Astrocyte (in vitro differentiated cells and primary cell): ENCODE measurements at regions not wholly inside any gene's neighbourhood (a gene's known extent, or its start where the extent isn't known, plus 50 kb on each side); places are given as distances from the start of the nearest gene placed in this dataset.

ENCODE experiments used
- DNase-seq: peaks from one replicate; pipeline ENCODE4 v3.0.0-alpha.2; 2010; ENCODE audit warnings: low read depth
- FAIRE-seq: peaks from 2 replicates; lab custom pipeline; 2011; peaks lifted over from hg19 to GRCh38; lab: Jason Lieb, UNC
- H2AFZ ChIP-seq: 2 replicates; pipeline ENCODE4 v1.6.0; 2012; ENCODE audit warnings: low read depth, low read length, inconsistent platforms
- H3K27ac ChIP-seq: 2 replicates; pipeline ENCODE4 v1.5.1; 2011; ENCODE audit warnings: low read depth, low read length, inconsistent platforms
- H3K27me3 ChIP-seq: 2 replicates; pipeline ENCODE4 v1.6.0; 2011; ENCODE audit warnings: low read length, inconsistent platforms; ENCODE audit not compliant: insufficient read depth
- H3K36me3 ChIP-seq: 2 replicates; pipeline ENCODE4 v1.5.1; 2011; ENCODE audit warnings: low read length, inconsistent platforms; ENCODE audit not compliant: insufficient read depth
- H3K4me1 ChIP-seq: 2 replicates; pipeline ENCODE4 v1.5.1; 2011; ENCODE audit warnings: low read length, inconsistent platforms; ENCODE audit not compliant: insufficient read depth
- H3K4me2 ChIP-seq: 2 replicates; pipeline ENCODE4 v1.6.0; 2012; ENCODE audit warnings: low read length, inconsistent platforms
- H3K4me3 ChIP-seq: 2 replicates; pipeline ENCODE4 v1.5.1; 2011; ENCODE audit warnings: low read depth, mild to moderate bottlenecking, low read length, inconsistent platforms; ENCODE audit not compliant: insufficient read depth
- H3K79me2 ChIP-seq: 2 replicates; pipeline ENCODE4 v1.6.0; 2012; ENCODE audit warnings: mild to moderate bottlenecking, low read length, inconsistent platforms; ENCODE audit not compliant: insufficient read depth
- H3K9ac ChIP-seq: 2 replicates; pipeline ENCODE4 v1.6.0; 2012; ENCODE audit warnings: mild to moderate bottlenecking, low read length, inconsistent platforms
- H3K9me3 ChIP-seq: 2 replicates; pipeline ENCODE4 v1.5.1; 2012; ENCODE audit warnings: low read depth, mild to moderate bottlenecking, low read length, inconsistent platforms; ENCODE audit not compliant: insufficient read depth
- H4K20me1 ChIP-seq: 2 replicates; pipeline ENCODE4 v1.6.0; 2012; ENCODE audit warnings: low read length, inconsistent platforms; ENCODE audit not compliant: insufficient read depth
- H3K27ac Mint-ChIP-seq: one replicate; pipeline ENCODE4 v1.8.0; 2021; ENCODE audit warnings: mild to moderate bottlenecking, mixed read lengths; ENCODE audit not compliant: unreplicated experiment
- H3K27me3 Mint-ChIP-seq: one replicate; pipeline ENCODE4 v1.8.0; 2021; ENCODE audit warnings: low read depth, mixed read lengths; ENCODE audit not compliant: unreplicated experiment
- H3K36me3 Mint-ChIP-seq: one replicate; pipeline ENCODE4 v1.8.0; 2021; ENCODE audit warnings: low read depth, mixed read lengths; ENCODE audit not compliant: unreplicated experiment
- H3K4me1 Mint-ChIP-seq: one replicate; pipeline ENCODE4 v1.8.0; 2021; ENCODE audit warnings: low read depth, mixed read lengths; ENCODE audit not compliant: unreplicated experiment
- H3K4me3 Mint-ChIP-seq: one replicate; pipeline ENCODE4 v1.8.0; 2021; ENCODE audit warnings: mild to moderate bottlenecking, moderate library complexity, mixed read lengths; ENCODE audit not compliant: unreplicated experiment
- H3K9me3 Mint-ChIP-seq: one replicate; pipeline ENCODE4 v1.8.0; 2021; ENCODE audit warnings: mild to moderate bottlenecking, mixed read lengths; ENCODE audit not compliant: unreplicated experiment
- CTCF ChIP-seq: IDR thresholded peaks from 2 replicates; pipeline ENCODE4 v1.5.1; 2011; ENCODE audit warnings: low read depth, mild to moderate bottlenecking, inconsistent platforms, low read length, moderate library complexity; ENCODE audit not compliant: insufficient read depth
- EZH2 ChIP-seq: IDR thresholded peaks from 2 replicates; pipeline ENCODE4 v1.6.1; 2012; ENCODE audit warnings: mild to moderate bottlenecking, low read length, inconsistent platforms; ENCODE audit not compliant: insufficient read depth

- Histone ChIP-seq H3K27me3 (no peaks in the 10 kb centered on the region), H3K36me3 (no peaks in the 10 kb centered on the region), H3K4me2 (no peak overlapping the region), H2AFZ (no peak overlapping the region), H4K20me1 (no peaks in the 10 kb centered on the region), H3K4me1 (no peaks in the 10 kb centered on the region), H3K79me2 (no peaks in the 10 kb centered on the region), H3K9ac (no peak overlapping the region), H3K27ac (no peak overlapping the region), H3K4me3 (no peak overlapping the region), H3K9me3 (no peaks in the 10 kb centered on the region)
- Mint-ChIP-seq H3K27me3 (no peaks in the 10 kb centered on the region), H3K4me1 (peaks cover 7% of the 10 kb centered on the region), H3K36me3 (no peaks in the 10 kb centered on the region), H3K9me3 (no peaks in the 10 kb centered on the region), H3K4me3 (no peak overlapping the region), H3K27ac (no peak overlapping the region)
- FAIRE-seq (no peak), DNase-seq (no peak)
- TF ChIP-seq EZH2: no peak
- no peak for TF ChIP-seq CTCF
Observed at GRCh38 chr14:49014476-49014875, 571.7 kb downstream of the RPS29 start.

- no peaks in the 10 kb centered on the region for H3K4me1 Mint-ChIP-seq
- no peaks in the 10 kb centered on the region for H3K27me3 Mint-ChIP-seq
- no peak overlapping the region for H2AFZ ChIP-seq
- no peak overlapping the region for H3K4me3 Mint-ChIP-seq
- H3K9me3 ChIP-seq: no peaks in the 10 kb centered on the region
- H3K9ac ChIP-seq: no peak overlapping the region
- no peak overlapping the region for H3K27ac ChIP-seq
- H3K4me3 ChIP-seq: no peak overlapping the region
- no peaks in the 10 kb centered on the region for H4K20me1 ChIP-seq
- H3K9me3 Mint-ChIP-seq: no peaks in the 10 kb centered on the region
- no peak overlapping the region for H3K4me2 ChIP-seq
- no peak for TF ChIP-seq EZH2
- TF ChIP-seq CTCF: no peak
- no peak for DNase-seq
- no peak for FAIRE-seq
- no peak overlapping the region for H3K27ac Mint-ChIP-seq
- H3K4me1 ChIP-seq: no peaks in the 10 kb centered on the region
- no peaks in the 10 kb centered on the region for H3K79me2 ChIP-seq
- H3K36me3 Mint-ChIP-seq: no peaks in the 10 kb centered on the region
- H3K27me3 ChIP-seq: no peaks in the 10 kb centered on the region
- no peaks in the 10 kb centered on the region for H3K36me3 ChIP-seq
Observed at GRCh38 chr14:49008363-49008762, 577.8 kb downstream of the RPS29 start.

DNA sequence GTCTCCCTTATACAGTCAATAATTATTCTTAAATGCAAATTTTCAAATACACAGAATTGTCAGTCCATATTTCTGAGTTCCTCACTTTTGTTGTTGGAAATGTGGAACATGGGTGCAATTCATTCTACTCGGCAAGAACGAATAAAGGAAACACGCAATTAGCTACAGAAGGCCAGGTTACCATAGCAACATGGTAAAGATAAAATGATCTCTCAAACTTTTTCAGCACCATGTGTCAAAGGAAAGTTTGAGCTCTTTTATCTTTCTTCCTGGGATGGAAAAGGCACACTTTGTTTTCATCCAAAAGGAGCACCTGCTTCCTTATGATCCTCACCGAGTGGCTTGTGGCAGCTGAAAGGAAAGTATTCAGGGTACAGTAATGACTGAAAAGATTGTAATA is 595.0 kb downstream of the RPS29 start:
- Histone ChIP-seq H3K9me3 (no peaks in the 10 kb centered on the region), H2AFZ (no peak overlapping the region), H3K4me3 (no peak overlapping the region), H4K20me1 (no peaks in the 10 kb centered on the region), H3K79me2 (no peaks in the 10 kb centered on the region), H3K27ac (no peak overlapping the region), H3K4me1 (no peaks in the 10 kb centered on the region), H3K4me2 (no peak overlapping the region), H3K9ac (no peak overlapping the region), H3K27me3 (no peaks in the 10 kb centered on the region), H3K36me3 (no peaks in the 10 kb centered on the region)
- Mint-ChIP-seq H3K27me3 (no peaks in the 10 kb centered on the region), H3K36me3 (no peaks in the 10 kb centered on the region), H3K27ac (no peak overlapping the region), H3K9me3 (no peaks in the 10 kb centered on the region), H3K4me1 (peaks cover 2% of the 10 kb centered on the region), H3K4me3 (no peak overlapping the region)
- DNase-seq: no peak
- FAIRE-seq: no peak
- TF ChIP-seq EZH2 (no peak), CTCF (no peak)
